GM23248 (cell line): ENCODE measurements at regions not wholly inside any gene's neighbourhood (a gene's known extent, or its start where the extent isn't known, plus 50 kb on each side); places are given as distances from the start of the nearest gene placed in this dataset.

Experiments
- EZH2 ChIP-seq: fragments of 200-600 bp; sonication (generic); IDR thresholded peaks from 2 replicates; pipeline ENCODE4 v1.6.1; 2018; ENCODE audit warnings: antibody characterized with exemption, mild to moderate bottlenecking; ENCODE audit not compliant: insufficient read depth, poor library complexity, severe bottlenecking
- EZH2phosphoT487 ChIP-seq: fragments of 200-600 bp; sonication (generic); IDR thresholded peaks from 2 replicates; pipeline ENCODE4 v1.6.1; 2018; ENCODE audit warnings: antibody characterized with exemption, moderate library complexity, mild to moderate bottlenecking, low read depth; ENCODE audit not compliant: insufficient read depth

DNA sequence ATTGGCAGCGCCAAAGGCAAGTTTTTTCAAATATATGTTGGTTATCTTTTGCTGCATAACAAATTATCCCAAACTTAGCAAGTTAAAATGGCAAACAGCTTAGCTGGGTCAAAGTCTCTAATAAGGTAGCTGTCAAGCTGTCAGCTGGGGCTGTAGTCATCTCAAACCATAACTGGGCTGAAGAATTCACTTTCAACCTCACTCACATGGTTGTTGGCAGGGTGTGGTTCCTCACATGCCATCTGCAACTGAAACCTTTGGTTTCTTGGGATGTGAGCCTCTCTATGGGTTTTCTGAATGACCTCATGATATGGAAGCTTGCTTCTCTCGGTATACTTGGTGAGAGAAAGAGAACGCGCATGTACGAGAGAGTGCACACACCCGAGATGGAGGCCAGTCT is 125.4 kb downstream of the LRIG3 start:
- TF ChIP-seq EZH2 (no peak), EZH2phosphoT487 (no peak)
